HG03469 (cell line): ENCODE measurements at regions not wholly inside any gene's neighbourhood (a gene's known extent, or its start where the extent isn't known, plus 50 kb on each side); places are given as distances from the start of the nearest gene placed in this dataset.
"Not testable (repeated sequence)": the region's sequence is repeated elsewhere in the genome, so short reads cannot be mapped to it uniquely, and the experiment has no call there.

Experiments used
- ATAC-seq: cut with Tn5 transposase; IDR thresholded peaks from one replicate; pipeline ENCODE4 v1.9.1; 2021; ENCODE audit warnings: mild to moderate bottlenecking, moderate library complexity, moderate number of reproducible peaks; ENCODE audit not compliant: unreplicated experiment

DNA sequence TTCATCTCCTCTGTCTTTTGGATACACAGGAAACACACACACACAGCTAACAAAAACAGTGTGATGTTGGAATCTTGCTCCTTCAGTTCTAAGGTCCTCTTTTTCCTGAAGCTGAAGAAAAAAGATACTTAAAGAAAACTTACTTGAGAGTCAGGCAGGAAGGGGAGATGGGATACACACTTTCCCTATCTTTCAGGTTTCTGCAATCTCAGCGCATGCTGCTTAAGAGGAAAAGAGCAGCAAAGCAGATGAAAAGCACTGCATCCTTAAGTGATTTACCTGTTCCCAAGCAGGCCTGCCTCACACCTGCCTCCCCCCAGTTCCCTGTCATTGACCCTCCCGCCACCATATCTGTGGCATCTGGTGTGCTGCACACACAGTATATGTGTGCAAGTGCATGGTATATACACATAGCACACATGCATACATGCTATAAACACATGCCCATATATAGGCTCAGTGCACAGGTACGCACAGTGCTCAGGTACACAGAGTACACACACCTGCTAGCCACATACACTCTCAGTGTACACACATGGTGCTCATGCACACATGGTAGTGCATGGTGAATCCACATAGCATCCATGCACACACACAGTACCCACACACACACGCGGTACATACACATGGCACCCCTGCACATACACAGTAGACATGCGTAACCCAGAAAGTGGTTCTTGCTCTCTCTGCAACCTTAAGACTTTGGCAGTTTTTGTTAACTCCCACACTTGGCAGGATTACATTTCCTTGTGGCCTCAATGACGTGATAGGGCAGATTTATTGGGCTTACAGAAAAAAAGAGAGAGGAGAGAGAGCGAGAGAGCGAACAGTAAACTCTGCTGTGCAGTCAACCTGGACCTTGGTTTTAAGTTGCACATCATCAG, 166.9 kb downstream of the TOMM20 start:
- no peak for ATAC-seq

DNA sequence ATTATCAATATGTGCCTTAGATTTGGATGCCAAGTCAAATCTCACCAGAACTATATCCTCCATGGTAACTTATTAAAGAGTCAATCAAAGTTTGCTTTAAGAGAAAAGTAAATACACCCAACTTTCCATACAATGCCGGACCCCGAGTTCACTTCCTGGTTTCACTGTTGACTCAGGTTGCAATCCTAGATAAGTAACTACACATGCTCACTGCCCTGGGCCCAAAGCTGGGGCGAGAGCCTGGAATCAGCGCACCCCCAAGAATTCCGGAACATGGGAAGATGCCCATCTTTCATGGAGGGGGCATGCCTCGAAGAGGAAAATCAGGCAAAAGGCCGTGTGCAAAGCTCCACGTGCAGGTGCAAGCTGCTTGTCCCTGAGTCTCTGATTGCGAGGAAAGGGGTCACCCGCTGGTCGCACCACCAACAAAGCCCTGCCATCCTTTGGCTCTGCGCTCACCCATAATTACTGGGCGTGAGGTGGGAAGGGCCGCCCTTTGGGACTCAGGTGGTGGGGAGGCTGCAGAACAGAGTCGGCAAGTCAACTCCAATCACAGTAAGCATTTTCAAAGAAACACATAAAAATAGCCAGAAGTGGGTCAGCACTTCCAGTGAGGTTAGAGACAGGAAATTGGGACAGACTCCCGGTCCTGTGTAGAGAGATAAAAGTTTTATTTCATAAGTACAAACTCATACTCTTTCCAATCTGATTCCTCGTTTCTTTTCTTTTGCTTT, 167.7 kb downstream of the TOMM20 start:
- ATAC-seq: no peak

DNA sequence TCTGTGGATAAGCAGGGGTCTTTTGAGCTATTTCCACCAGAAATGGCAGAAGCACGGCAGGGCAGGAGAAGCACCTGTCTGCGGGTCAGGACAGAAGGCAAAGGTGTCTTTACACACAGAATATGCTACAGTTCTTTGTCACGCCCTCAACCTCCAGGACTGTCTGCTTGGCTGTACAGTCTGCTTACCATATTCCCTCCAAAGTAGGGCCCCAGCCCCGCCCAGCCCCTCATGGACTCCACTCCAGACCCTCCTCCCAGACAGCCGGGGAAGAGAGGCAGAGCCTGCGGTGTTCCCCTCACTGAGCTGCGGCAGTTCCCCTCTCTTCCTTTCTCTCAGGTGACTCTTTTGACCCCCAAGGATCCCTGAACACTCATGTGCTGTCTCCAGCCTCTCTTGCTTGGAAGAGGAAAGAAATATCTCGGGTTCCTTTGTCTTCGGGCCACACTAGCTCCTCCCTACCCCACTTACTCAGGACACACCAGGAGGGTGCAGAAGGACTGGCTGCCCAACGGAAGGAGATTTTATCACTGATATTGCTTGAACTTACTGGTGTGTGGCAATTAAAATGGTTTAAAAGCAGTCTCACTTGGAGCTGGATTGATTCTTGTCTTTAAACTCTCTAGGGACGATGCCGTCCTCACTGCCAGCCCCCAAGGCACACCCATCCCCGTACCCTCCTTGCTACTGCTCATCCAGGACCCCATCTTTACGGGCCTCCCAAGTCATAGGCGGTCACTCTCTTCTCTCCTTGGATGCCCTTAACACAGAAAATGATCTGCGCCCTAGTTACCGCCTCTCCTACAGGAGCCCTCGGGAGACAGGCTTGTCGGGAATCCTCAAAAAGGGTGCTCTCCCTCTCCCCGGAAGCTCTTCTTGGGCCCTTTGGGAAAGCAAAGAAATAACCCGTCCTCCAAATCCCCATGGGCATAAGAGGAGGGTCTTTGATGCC, 169.7 kb downstream of the TOMM20 start:
- ATAC-seq: no peak

DNA sequence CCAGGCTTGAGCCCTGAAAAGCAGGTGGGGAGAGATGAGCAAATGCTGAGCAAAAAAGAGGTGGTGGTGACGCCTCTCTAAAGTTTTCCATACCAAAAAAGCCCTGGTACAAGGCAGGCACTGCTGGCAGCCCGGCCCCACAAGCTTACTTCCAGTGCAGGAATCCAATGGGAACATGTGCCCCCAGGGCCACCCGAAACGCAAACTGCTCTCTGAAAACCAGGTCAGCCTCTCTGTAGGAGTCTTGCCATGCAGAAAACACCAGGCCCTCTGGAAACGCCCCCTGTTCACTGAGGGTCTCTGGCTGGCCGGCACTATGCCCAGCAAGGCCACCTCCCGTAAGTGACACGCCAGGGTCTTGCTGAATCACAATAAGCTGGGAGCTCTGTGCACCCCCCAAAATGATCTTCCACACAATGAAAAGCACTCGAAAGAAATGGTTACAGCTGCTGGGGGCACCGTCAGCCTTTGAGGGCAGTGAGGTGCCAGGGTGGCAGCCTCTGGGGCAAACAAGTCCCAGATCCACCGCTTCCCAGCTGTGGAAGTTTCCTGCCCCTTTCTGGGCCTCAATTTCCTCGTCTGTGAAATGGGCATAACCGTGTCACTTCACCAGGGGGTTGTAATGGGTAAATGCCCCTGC, 170.5 kb downstream of the TOMM20 start:
- ATAC-seq: no peak

DNA sequence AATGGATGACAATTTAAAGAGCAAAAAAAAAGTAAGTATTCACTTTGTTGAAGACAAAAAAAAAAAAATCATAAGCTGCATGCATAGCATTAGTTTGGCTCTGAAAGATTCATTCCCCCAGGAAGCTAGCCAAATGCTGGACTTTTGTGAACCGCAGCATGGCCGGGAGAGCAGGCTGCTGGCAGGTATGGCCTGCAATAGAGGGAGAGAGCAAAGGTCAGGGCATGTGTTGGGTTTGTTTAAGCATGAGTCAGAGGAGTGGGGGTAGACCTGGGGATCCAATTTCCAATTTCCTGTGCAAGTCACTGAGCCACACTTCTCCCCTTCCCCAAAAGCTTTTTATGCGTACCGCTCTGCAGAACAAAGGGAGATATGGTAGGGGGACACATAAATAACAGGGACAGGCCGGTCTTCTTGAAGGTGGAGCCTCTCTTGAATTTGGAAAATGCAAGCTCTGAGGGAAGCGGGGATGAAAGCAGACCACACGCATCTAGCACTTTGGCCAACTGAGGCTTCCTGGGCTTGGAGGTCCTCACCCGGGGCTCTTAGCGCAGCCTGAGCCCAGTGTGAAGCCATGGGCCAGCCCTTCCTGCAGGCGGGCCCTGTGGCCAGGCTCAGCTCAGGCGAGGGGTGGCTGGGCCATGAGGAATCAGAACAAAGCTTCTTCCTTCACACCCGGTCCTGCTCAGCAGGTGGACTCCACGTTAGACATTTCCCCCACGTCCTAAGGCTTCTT, 171.1 kb downstream of the TOMM20 start:
- no peak for ATAC-seq

DNA sequence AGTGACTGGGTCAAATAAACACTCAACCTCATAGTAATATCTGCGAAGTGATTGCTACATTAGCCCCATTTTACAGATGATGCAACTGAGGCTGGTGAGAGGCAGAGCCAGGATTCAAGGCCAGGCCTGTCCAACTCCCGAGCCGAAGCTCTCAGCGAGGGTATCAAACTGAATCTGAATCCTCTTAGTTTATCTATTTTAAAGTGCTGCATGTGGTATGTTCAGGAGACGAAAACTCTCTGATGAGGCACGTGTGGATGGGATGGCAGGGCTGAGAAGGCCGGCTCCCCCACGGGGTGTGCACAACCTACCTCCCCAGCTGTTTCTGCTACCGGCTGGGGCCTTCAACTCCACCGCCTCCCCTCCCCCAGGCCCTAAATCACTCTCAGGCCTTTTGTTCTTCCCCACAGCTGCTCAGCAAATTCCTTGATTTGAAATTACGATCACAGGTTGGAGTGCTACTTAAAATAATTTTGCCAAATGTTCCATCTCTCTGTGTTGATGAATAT, 171.8 kb downstream of the TOMM20 start:
- no peak for ATAC-seq

DNA sequence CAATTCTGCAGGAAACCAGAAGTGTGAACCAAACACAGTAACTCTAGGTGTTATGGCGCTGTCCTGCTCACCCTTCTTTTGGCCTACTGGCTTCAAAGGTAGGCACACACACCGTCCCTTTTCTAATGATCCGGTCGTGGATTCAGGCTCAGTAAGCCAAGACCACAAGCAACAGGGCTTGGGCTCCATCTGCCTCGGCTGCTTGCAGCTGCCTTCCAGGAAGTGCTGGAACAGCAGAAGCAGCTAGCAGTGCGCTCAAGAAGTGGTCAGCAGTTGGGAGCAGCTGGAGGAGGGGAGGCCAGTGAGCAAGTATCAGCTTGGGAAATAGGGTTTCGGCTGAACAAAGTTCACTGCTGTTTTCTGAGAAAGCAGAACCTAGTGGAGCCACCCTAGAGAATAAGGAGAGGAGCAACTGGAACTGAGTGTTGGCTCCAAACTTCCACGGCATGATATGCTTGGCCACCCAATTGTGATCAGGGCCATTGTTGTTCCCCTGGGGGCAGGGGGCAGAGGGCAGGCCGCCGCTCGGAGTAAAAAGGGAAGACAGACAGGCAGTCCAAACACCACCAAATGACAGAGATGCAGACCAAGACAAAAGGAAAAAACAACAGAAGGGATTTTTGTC, 173.4 kb downstream of the TOMM20 start:
- no peak for ATAC-seq

DNA sequence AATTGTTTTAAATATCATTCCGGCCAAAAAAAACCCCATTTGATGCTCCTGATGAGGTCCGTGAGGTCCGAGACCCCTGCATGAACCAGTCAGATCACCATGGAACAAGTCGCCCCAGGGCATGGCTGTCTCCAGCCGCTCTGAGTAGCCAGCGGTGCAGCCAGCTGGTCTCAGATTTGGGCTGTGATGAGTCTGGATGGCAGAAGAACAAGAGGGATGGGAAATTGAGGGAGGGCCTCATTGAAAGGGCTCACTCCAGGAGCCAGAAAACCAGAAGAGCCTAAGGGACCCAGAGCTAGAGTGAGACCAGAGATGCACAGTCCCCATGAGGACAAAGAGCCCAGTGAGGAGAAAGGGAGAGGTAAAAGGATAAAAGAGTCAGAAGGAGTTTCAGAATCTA, 174.0 kb downstream of the TOMM20 start:
- no peak for ATAC-seq

DNA sequence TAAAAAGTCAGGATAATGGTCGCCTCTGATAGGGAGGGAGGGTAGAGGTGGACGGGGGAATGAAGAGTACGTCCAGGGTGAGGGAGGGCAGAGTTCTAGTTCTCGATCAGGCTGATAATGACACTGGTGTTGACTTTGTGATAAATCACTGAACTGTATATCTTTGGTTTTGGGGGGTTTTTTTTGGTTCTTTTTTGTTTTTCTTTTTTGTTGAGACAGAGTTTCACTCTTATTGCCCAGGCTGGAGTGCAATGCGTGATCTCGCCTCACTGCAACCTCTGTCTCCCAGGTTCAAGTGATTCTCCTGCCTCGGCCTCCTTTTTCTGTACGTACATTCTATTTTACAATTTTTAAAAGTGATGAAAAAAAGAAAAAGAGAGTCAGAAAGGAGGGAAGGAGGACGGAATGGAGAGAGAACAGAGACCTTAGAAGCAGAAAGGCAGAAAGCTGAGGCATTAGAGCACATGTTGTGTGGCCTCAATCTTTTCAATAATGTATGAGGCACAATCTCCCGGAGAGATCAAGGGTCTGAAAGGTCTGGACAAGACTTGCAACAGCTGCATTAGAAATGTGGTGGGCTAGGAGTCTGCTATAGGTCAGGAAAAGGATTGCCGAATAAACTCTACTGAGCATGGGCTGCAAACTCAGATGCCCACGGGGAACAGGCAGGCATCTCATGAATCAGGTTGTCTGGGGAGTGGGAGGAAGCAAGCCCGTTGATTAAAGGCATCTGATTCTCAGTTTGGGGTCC, 174.8 kb downstream of the TOMM20 start:
- ATAC-seq: no peak

DNA sequence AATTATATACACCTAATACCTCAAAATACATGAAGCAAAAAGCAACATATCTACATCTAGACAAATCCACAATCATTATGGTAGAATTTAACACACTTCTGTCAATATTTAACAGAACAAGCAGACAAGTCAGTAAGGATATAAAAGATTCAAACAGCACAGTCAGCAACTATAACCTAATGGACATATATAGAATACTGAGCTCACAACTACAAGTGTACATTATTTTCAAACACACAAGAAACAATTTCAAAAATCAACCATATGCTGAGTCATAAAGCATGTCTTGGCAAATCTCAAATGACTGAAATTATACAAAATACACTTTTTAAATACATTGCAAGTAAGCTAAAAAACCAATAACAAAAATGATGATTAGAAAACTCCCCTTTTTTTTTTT, 178.0 kb downstream of the TOMM20 start:
- ATAC-seq: no peak

DNA sequence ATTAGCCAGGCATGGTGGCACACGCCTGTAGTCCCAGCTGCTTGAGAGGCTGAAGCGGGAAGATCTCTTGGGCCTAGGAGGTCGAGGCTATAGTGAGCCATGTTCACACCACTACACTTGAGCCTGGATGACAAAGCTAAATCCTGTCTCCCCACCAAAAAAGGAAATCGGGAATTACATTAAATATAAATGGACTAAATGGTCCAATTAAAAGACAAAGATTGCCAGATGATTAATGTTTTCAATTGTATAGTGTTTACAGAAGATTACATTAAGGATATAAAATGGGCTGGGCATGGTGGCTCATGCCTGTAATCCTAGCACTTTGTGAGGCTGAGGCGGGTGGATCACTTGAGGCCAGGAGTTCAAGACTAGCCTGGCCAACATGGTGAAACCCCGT, 179.1 kb downstream of the TOMM20 start:
- not testable (repeated sequence) for ATAC-seq

DNA sequence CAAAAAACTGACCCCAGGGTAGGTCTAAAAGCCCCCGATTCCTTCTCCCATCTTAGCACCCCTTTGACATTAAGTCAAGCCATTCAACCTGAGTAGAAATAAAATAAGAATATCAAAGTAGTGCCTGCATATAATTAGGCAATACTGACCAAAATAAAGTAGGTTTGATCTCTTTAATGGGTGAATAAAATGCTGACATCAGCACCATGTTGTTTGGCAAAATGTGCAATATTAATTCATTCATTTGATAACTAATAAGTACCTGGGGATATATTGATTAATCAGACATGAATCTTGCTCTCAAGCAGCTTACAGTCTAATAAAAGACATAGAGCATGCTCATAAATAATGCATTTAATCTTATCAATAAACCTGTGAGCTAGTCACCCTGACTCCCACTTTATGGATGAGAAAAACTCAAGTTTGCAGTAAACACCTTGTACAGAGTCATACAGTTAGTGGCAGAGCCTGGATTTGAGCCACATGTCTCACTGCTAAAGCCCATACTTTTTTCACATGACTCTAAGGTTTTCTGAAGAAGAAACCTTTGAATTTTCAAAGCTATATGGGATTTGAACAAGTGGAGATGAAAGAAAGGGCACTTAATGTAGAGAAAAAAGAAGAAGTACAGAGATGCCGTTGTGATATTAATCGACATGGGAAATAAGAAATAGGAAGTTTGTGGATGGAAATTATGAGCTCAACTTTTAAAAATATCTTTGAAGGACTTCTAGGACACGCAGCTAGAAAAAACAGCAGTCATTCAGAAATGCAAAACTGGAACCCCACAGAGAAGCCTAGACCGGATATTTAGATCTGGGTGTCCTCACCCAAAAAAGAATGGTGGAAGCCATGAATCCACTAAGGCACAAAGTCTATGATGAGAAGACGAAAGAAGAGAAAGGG, 183.9 kb downstream of the TOMM20 start:
- ATAC-seq: no peak

DNA sequence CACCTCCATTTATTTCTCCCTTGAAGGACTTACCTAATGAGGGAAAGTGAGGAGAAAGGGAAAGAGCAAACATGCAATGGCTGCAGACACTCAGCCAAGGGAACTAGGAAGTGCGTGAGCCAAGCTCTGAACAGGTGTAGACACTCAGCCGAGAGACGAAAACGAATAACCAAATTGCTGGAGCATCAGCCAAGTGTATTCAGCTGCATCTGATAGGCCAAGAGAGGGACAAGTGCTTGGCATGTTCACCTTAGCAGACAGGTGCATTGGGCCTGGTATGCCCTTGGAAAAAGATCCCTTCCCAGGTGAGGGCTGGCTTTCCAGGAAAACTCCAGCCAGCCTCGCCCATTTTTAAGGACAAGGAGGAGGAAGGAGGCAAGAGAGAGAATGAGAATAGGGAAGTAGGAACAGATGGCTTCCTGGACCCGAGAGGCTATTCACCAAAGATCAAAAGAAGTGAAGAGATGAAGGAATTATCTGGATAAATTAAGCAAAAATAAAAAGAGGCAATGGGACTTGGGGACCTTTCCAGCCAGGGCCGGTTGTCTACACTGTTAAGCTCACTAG, 184.7 kb downstream of the TOMM20 start:
- no peak for ATAC-seq

DNA sequence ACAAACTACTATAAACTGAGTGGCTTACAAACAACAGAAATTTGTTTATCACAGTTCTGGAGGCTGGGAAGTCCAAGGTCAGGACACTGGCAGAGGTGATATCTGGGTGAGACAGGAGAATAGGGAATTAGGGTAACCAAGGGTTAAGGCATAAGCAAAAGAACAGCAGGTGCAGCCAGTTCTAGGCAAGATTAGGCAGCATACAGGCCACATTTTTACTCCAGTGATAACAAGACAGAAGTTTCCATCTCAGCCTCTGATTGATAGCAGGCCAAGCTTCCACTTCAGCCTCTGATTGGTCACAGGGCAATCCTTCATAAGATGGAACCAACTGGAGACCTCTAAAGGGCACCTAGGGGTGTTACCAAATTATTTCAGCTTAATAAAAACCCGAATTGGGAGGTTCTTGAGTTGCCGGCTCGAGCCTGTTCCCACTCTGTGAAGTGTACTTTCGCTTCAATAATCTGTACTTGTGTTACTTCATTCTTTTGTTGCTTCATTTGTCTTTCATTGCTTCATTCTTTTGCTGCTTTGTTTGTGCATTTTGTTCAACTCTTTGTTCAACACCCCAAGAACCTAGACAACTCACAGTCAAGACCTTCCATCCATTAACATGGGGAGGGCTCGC, 185.6 kb downstream of the TOMM20 start:
- no peak for ATAC-seq

DNA sequence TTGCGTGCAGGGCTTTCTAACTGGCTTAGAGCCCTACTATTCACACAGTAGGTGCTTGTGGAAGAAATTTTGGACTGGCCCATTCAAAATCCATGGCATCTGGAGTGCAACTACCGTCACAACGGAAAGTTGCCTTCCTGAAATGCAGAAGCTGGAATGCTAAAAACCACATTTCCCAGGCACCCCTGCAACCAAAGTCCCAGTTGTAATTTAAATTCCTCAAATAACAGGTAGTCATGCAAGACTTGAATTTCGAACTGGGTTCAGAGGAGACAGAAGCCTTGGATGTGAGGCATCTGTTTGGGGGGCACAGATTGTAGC, 186.7 kb downstream of the TOMM20 start:
- ATAC-seq: no peak

DNA sequence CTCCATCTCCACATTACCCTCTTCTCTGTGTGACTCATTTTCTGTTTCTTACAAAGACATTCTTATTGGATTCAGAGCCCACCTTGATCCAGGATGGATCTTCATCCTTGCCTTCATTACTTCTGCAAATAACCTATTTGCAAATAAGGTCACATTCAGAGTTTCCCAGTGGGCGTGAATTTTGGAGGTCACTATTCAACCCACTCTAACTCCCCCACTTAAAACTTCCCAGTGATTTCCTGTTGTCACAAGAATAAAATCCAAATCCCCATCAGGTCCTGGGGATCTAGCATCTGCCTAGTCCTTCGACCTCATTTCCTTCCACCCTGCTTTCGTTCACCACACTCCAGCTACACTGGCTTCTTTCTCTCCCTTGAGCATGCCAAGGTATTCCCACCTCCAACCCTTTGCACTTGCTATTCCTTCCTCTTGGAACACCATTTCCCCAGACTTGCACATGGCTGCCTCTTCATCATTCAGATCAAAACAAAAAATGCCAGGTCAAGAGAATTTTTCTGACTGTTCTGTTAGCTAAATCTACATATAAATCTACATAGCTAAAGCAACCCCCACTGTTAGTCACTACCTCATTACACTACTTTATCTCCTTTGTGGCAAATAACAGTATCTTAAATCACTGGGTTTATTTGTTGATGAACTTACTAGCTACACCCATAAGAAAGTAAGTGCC, 187.2 kb downstream of the TOMM20 start:
- ATAC-seq: no peak
